HG03565 (cell line): ENCODE measurements at regions not wholly inside any gene's neighbourhood (a gene's known extent, or its start where the extent isn't known, plus 50 kb on each side); places are given as distances from the start of the nearest gene placed in this dataset.

Experiments used
- ATAC-seq: cut with Tn5 transposase; IDR thresholded peaks from one replicate; pipeline ENCODE4 v1.9.1; 2021; ENCODE audit warnings: mild to moderate bottlenecking, moderate library complexity; ENCODE audit not compliant: unreplicated experiment

- ATAC-seq = no peak
These were observed 320.2 kb downstream of the CDC14C start for GRCh38 chr7:49244543-49244942.

DNA sequence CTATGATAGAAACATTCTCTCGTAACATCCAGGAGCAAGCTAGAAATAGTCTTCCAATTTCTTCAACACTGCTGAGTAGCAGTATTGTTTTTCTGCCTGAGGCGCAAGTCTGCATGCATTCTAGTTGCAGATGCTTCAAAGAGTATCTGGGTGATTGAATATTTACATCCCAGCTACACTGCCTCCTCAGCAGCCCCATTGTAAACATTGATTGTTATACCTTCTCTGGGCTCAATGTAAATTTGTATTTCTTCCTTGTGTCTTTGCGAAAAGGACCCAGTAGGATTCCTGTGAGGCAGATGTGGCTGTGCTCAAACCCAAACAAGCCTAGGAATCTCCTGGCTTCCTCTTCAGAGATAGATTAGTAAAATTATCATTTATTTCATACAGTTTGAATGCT lies 320.7 kb downstream of the CDC14C start:
- ATAC-seq = no peak

- ATAC-seq = no peak
These were observed 323.4 kb downstream of the CDC14C start for GRCh38 chr7:49247759-49248158.

DNA sequence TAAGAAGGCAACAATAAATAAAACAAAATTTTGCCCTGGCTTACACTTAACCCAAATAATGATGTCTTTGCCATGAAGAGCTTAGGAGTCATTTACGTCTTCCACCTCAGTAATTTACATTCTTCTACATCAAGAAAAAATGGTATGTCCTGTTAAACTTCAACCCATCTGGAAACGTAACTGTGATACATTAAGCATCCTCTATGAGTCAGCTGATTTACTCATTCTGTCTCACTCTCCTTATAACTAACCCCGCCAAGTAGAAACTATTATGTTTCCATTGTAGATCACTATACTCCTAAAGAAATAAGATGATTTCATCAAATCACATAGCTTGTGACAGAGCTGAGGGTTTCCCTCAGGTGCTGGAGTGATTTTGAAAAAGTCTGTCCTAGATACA lies 330.7 kb downstream of the CDC14C start:
- ATAC-seq = no peak

DNA sequence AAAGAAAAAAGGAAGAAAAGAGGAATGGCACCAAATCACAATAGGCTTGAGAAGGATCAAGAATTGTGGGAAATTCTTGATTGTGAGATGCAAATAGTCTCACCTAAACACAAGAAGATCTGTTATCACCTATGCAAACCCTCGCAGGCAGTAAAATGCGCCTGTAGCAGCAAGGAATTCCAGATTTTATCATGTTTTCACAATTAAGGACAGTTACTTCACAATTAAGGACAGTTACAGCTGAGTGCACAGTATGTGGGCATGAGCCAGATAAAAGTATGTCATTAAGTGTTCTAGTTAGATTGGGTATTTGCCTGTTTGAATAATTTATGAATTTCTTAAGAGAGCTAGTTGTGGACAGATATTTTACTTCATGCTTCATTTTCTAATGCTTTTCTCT lies 336.2 kb downstream of the CDC14C start:
- ATAC-seq = no peak

DNA sequence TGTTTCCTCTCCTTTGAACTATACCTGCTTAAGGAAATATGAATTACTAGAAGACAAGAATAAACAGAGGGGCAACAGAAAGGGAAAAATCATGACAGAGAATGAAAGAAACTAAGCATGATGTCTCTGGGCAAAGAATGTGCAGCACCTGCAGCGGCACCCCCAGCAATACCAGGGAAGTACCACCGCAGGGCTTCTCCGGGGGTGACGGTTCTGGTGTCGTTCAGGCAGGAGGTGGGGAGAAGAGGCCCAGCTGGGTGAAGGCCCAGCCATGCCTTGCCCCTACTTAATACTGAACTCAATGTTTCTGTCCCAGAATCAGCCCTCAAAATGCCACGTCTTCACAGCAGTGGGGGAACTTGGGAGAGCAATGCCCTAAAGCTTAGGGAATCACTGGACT lies 337.6 kb downstream of the CDC14C start:
- no peak for ATAC-seq

- ATAC-seq = no peak
These were observed 340.2 kb downstream of the CDC14C start for GRCh38 chr7:49264530-49264929.

- no peak for ATAC-seq
These were observed 349.6 kb downstream of the CDC14C start for GRCh38 chr7:49273897-49274296.

DNA sequence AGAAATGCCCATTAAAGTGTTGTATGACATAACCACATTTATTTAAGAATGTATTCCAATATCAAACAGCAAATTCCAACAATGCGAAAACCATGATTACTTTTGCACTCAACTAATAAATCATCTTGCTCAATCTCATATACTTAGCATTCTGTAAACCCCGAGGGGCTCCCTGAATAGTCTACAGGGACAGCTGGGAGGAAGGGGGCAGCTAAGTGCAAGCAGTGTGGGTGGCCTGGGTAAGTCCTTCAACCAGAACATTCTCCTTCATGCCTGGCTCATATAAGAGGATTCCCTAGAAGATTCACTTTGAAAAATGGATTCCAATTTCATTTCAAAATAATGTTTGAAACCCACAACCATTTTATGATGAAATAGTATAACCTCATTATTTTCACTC lies 355.5 kb downstream of the CDC14C start:
- no peak for ATAC-seq

DNA sequence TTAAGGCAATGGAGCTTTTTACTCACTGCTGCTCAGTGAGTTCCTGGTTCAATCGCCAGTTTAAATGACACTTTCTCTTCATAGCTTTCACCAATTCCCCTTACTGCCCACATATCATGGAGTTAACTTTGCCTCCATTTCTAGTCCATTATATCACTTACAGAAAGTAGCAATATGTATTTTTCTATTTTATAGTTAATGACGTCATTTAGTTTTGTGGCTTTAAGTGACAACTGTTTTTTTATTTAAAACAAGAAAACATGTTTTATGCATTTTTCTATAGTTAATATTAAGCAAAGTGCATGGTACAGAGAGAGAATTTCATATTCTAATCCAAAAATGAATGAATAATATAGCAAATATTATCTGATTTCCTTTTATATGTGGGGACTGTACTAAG lies 363.3 kb downstream of the CDC14C start:
- ATAC-seq = no peak

GRCh38 chr7:49294611-49295010 lies 370.3 kb downstream of the CDC14C start:
- no peak for ATAC-seq

GRCh38 chr7:49295146-49295545 lies 370.8 kb downstream of the CDC14C start:
- no peak for ATAC-seq

GRCh38 chr7:49297958-49298357 lies 373.6 kb downstream of the CDC14C start:
- no peak for ATAC-seq

GRCh38 chr7:49308787-49309186 lies 384.4 kb downstream of the CDC14C start:
- ATAC-seq = no peak

GRCh38 chr7:49320083-49320482 lies 395.7 kb downstream of the CDC14C start:
- no peak for ATAC-seq

- no peak for ATAC-seq
These were observed 397.5 kb downstream of the CDC14C start for GRCh38 chr7:49321843-49322242.

DNA sequence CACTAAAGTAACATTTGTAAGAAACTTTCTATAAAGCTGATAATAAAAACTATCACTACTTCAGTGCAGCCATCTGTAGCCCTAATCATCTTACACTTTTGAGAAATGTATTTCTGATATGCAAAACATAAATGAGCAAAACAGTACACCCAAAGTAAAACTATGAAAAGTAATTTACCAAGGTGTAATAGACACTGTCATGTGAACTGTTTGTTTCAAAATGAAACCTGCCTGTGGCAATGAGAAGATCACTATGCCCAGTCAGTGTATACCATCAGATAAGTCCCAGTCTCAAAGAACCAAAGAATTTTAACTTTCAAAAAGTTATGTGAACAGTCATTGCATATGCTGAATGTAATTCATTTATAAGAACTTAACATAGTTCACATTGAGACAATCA lies 398.1 kb downstream of the CDC14C start:
- ATAC-seq = no peak

- ATAC-seq = no peak
These were observed 399.7 kb downstream of the CDC14C start for GRCh38 chr7:49324040-49324439.

DNA sequence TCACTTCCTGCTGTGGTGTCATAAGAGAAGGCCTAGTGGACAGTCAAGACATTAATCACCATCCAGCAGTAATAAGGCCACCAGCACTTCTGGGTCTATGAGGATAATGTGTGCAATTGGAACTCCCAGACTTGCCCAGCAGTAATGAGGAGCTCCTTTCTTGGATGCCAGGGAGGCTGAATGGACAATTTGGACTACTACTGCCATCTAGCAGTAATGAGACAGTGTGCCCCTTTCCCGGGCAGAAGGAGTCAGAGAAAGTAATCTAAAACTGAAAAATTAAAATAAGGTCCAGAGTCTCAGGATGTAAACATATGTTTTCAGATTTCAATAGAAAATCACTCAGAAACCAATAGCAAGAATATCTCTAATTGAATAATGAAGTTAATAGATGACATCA lies 400.4 kb downstream of the CDC14C start:
- ATAC-seq = no peak

DNA sequence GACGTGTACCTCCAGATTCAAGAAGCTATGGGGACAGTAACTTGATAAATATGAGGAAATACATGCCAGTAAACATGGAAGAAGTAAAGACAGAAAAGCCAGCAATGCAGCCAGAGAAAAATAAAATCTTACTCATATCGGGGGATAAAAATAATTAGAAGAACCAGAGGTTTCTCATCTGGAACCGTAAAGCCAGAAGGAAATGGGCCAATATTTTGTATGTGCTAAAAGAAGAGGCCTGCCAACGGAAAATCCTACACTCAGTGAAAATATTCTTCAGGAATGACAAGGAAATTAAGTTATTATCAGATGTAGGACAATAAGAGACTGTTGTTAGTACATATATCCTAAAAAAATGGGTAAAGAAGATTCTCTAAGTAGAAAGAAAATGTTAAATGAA lies 401.2 kb downstream of the CDC14C start:
- no peak for ATAC-seq

- ATAC-seq = no peak
These were observed 402.8 kb downstream of the CDC14C start for GRCh38 chr7:49327155-49327554.

- ATAC-seq = peak; percentile 75
These were observed 409.0 kb downstream of the CDC14C start for GRCh38 chr7:49333180-49333881.

DNA sequence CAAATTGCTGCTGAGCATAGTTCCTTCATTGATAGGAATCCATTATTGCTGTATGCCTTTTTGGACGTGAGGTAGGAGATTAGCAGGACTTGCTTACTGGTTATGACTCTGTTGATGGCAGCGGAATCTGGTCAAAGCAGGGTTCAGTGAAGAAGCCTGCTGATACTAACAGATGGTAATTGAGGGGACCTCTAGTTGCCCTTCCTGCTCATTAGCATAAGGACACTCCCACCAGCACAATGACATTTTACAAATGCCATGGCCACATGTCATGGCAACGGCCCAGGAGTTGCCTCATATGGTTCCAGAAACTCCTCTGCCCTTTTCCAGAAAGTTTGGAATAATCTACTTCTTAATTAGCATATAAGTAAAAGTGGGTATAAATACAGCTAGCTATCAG lies 417.5 kb downstream of the CDC14C start:
- ATAC-seq = no peak
